Upper lobe of left lung (tissue), 4 donors: ENCODE measurements at regions not wholly inside any gene's neighbourhood (a gene's known extent, or its start where the extent isn't known, plus 50 kb on each side); places are given as distances from the start of the nearest gene placed in this dataset.

Source experiments
- CTCF ChIP-seq, 6 experiments: fragments of 450-650 bp in 4 of 6; fragments of 200-600 bp in 2 of 6; sonication (generic) in 2 of 6; IDR thresholded peaks; one replicate each; pipeline ENCODE4 v1.5.1; 2016 to 2019; ENCODE audit warnings: antibody characterized with exemption in 6 of 6
- EP300 ChIP-seq, 4 donors: sonication (generic); formaldehyde crosslinking; IDR thresholded peaks; one replicate each; pipeline ENCODE4 v1.5.1; 2017; ENCODE audit warnings: antibody characterized with exemption in 4 of 4, control low read depth in 2 of 4
- POLR2A ChIP-seq, 4 donors: fragments of 450-650 bp; IDR thresholded peaks; one replicate each; pipeline ENCODE4 v1.5.1; 2016 to 2017; ENCODE audit warnings: antibody characterized with exemption in 4 of 4, mild to moderate bottlenecking in 2 of 4
- POLR2AphosphoS5 ChIP-seq, 2 donors: sonication (generic); formaldehyde crosslinking; IDR thresholded peaks; one replicate each; pipeline ENCODE4 v1.5.1; 2017; ENCODE audit warnings: antibody characterized with exemption in 2 of 2

GRCh38 chr6:140340795-140341194 lies 966.3 kb upstream of the CITED2 start:
- no peak for TF ChIP-seq CTCF (IDR thresholded peaks at IDR 0.05)
- no peak for TF ChIP-seq POLR2AphosphoS5 (IDR thresholded peaks at IDR 0.05)
- TF ChIP-seq EP300 (IDR thresholded peaks at IDR 0.05), result no peak
- no peak for TF ChIP-seq POLR2A (IDR thresholded peaks at IDR 0.05)
